ENCODE measurements at regions not wholly inside any gene's neighbourhood (a gene's known extent, or its start where the extent isn't known, plus 50 kb on each side); places are given as distances from the start of the nearest gene placed in this dataset.

DNA sequence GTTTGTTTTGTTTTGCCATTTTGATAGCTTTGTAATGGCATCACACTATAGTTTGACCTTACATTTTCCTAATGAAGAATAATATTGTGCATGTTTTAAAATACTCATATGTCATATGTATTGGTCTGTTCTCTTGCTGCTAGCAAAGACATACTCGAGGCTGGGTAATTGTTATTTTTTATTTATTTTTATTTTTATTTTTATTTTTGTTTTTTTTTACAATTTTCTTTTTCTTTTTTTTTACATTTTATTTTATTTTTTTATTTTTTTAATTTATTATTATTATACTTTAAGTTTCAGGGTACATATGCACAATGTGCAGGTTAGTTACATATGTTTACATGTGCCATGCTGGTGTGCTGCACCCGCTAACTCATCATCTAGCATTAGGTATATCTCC is 104.6 kb upstream of the GRID2 start:
- no peaks in the 10 kb centered on the region for H3K9me3 ChIP-seq (ENCODE audit: insufficient read depth, low read depth)

GRCh38 chr4:92210906-92211305 is 92.9 kb upstream of the GRID2 start:
- Histone ChIP-seq H3K9me2 (ENCODE audit: insufficient read depth) (no peaks in the 10 kb centered on the region), H3K9me3 (ENCODE audit: insufficient read depth, low read depth) (no peaks in the 10 kb centered on the region), H4K20me1 (ENCODE audit: insufficient read depth) (no peaks in the 10 kb centered on the region), H3K36me3 (ENCODE audit: low read depth) (no peaks in the 10 kb centered on the region), H3K4me2 (no peak overlapping the region), H3K27me3 (ENCODE audit: insufficient read depth, low read depth) (no peaks in the 10 kb centered on the region), H3K4me1 (replicated peaks; ENCODE audit: insufficient read depth) (no peaks in the 10 kb centered on the region), H3K27ac (no peak overlapping the region), H2AFZ (no peak overlapping the region), H3K4me3 (no peak overlapping the region), H3K79me2 (ENCODE audit: low read depth) (no peaks in the 10 kb centered on the region), H3F3A (ENCODE audit: insufficient read depth, low read depth) (no peaks in the 10 kb centered on the region)
- TF ChIP-seq, protein P1, sequence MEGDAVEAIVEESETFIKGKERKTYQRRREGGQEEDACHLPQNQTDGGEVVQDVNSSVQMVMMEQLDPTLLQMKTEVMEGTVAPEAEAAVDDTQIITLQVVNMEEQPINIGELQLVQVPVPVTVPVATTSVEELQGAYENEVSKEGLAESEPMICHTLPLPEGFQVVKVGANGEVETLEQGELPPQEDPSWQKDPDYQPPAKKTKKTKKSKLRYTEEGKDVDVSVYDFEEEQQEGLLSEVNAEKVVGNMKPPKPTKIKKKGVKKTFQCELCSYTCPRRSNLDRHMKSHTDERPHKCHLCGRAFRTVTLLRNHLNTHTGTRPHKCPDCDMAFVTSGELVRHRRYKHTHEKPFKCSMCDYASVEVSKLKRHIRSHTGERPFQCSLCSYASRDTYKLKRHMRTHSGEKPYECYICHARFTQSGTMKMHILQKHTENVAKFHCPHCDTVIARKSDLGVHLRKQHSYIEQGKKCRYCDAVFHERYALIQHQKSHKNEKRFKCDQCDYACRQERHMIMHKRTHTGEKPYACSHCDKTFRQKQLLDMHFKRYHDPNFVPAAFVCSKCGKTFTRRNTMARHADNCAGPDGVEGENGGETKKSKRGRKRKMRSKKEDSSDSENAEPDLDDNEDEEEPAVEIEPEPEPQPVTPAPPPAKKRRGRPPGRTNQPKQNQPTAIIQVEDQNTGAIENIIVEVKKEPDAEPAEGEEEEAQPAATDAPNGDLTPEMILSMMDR (conservative IDR thresholded peaks at IDR 0.05), result no peak
- TF ChIP-seq EZH2 (IDR thresholded peaks at IDR 0.05; ENCODE audit: low read depth), result no peak
- intact Hi-C loops (cut with micrococcal nuclease; ENCODE audit: unreplicated experiment), result no loop called here
- ChIA-PET CTCF (no interaction called here), POLR2A (ENCODE audit: unreplicated experiment) (no interaction called here)
- BruUV-seq (replicated peaks), result no TSS peak
- no peak for DNase-seq

More for the DNA sequence above, 104.6 kb upstream of the GRID2 start:
- H3K4me3 ChIP-seq, result no peak overlapping the region
- intact Hi-C loops (cut with micrococcal nuclease; ENCODE audit: unreplicated experiment), result no loop called here
- no TSS peak for BruUV-seq (replicated peaks)
- H3K79me2 ChIP-seq (ENCODE audit: low read depth), result no peaks in the 10 kb centered on the region
- no peaks in the 10 kb centered on the region for H3K36me3 ChIP-seq (ENCODE audit: low read depth)
- no peaks in the 10 kb centered on the region for H3K9me2 ChIP-seq (ENCODE audit: insufficient read depth)
- no peaks in the 10 kb centered on the region for H3K4me1 ChIP-seq (replicated peaks; ENCODE audit: insufficient read depth)
- H3K27ac ChIP-seq, result no peak overlapping the region
- H3K4me2 ChIP-seq, result no peak overlapping the region
- ChIA-PET CTCF (no interaction called here), POLR2A (ENCODE audit: unreplicated experiment) (no interaction called here)
- no peak for TF ChIP-seq EZH2 (IDR thresholded peaks at IDR 0.05; ENCODE audit: low read depth)
- TF ChIP-seq, protein P1 (conservative IDR thresholded peaks at IDR 0.05), result no peak
- DNase-seq, result no peak
- no peaks in the 10 kb centered on the region for H3F3A ChIP-seq (ENCODE audit: insufficient read depth, low read depth)
- no peak overlapping the region for H2AFZ ChIP-seq
- H3K27me3 ChIP-seq (ENCODE audit: insufficient read depth, low read depth), result no peaks in the 10 kb centered on the region
- H4K20me1 ChIP-seq (ENCODE audit: insufficient read depth), result no peaks in the 10 kb centered on the region

DNA sequence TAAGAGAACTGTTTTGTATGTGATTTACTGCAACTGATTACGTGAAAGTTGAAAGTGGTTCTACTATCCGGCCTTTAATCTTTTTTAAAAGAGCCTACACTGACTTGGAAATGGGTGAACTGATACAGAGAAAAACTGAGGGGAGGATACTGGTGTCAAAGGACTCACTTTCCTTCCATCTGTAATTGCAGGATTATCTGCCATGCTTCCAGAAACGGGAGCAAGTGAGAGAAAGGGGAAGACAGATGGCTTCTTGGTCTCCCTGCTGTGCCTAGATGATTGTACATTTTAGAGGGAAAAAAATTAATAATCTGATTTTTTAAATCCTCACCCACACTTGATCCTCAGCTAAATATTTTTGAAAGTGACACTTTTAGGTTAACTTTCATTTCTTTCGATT is 88.3 kb upstream of the GRID2 start:
- Histone ChIP-seq H3F3A (ENCODE audit: insufficient read depth, low read depth) (no peaks in the 10 kb centered on the region), H2AFZ (no peak overlapping the region), H3K27me3 (ENCODE audit: insufficient read depth, low read depth) (no peaks in the 10 kb centered on the region), H3K9me2 (ENCODE audit: insufficient read depth) (no peaks in the 10 kb centered on the region), H3K4me1 (replicated peaks; ENCODE audit: insufficient read depth) (no peaks in the 10 kb centered on the region), H3K27ac (no peak overlapping the region), H3K9me3 (ENCODE audit: insufficient read depth, low read depth) (no peaks in the 10 kb centered on the region), H3K4me3 (no peak overlapping the region), H3K36me3 (ENCODE audit: low read depth) (no peaks in the 10 kb centered on the region), H3K4me2 (no peak overlapping the region), H3K79me2 (ENCODE audit: low read depth) (no peaks in the 10 kb centered on the region), H4K20me1 (ENCODE audit: insufficient read depth) (no peaks in the 10 kb centered on the region)
- BruUV-seq (replicated peaks), result no TSS peak
- no peak for TF ChIP-seq EZH2 (IDR thresholded peaks at IDR 0.05; ENCODE audit: low read depth)
- TF ChIP-seq, protein P1 (conservative IDR thresholded peaks at IDR 0.05), result no peak
- intact Hi-C loops (cut with micrococcal nuclease; ENCODE audit: unreplicated experiment), result no loop called here
- no peak for DNase-seq
- POLR2A ChIA-PET (ENCODE audit: unreplicated experiment), result no interaction called here
- CTCF ChIA-PET, result no interaction called here

Data from PC-9 (cell line).